Mucosa of gallbladder (tissue), 1 donor: ENCODE measurements at regions not wholly inside any gene's neighbourhood (a gene's known extent, or its start where the extent isn't known, plus 50 kb on each side); places are given as distances from the start of the nearest gene placed in this dataset.
A peak's percentile ranks its signal among the peaks of the same experiment; 100 is the strongest.

Experiments
- DNase-seq: peaks from one replicate; pipeline ENCODE4 v3.0.0-alpha.2; 2020; ENCODE audit warnings: low spot score
- donor health status: DM: no; HTN: no; CAD: no.

DNA sequence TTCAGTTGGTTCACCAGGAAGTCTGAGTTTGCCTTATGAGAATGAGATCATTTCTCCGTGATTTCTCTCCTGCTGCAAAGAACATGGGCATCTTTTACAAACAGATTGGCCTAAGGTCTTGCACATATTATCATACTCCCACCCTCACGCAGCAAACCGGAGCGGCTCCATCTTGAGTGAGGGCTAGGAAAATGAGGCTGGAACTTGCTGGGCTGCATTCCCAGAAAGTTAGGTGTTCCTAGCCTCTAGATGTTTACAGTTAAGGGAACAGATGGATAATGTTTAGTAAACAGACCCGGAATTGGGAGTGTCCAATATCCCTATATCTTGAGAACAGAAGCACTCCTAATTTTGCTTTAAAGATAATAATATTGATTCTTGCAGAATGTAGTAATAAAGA is 247.9 kb upstream of the VCX3A start:
- no peak for DNase-seq

DNA sequence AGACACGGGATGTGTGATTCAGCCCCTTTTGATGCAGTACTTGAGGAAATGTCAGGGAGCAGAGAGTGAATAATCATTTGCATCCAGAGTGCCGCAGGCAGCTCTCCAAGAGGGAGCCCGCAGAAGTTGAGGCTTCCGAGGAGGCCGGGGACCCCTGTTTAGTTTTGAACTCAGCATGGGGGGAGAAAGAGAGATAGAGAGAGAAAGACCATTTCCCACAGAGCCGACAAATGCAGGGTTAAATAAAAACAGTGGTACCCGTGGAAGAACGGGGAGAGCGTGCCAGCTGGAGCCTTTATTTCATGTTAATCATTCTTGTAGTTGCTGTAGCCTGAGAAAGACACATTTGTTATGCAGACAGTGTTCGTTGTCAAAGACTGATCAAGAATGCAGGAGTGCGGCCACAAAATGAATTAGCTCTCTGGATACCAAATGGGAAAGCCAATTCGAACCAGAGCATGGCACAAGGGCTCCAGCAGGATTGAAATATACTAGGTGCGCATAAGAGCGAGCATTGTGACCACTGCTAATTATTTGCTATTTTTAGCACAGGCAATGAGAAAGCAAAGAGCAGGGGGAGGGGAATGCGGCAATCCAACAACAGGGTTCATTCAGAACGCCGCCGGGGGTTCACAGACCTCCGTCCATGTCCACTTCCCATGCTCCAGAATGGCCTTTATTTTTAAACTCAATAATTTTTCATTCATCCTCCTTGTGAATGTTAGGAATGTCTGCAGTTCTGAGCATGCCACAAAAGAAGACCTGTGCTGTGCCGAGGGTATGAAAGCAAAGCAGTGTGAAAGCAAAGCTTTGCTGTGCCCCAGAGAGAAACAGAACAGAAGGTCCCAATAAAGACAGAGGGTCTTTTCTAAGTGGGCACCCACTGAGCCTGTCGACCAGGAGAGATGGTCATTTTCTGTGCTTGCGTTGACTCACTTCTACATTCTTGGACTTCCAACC is 243.9 kb upstream of the VCX3A start:
- no peak for DNase-seq

DNA sequence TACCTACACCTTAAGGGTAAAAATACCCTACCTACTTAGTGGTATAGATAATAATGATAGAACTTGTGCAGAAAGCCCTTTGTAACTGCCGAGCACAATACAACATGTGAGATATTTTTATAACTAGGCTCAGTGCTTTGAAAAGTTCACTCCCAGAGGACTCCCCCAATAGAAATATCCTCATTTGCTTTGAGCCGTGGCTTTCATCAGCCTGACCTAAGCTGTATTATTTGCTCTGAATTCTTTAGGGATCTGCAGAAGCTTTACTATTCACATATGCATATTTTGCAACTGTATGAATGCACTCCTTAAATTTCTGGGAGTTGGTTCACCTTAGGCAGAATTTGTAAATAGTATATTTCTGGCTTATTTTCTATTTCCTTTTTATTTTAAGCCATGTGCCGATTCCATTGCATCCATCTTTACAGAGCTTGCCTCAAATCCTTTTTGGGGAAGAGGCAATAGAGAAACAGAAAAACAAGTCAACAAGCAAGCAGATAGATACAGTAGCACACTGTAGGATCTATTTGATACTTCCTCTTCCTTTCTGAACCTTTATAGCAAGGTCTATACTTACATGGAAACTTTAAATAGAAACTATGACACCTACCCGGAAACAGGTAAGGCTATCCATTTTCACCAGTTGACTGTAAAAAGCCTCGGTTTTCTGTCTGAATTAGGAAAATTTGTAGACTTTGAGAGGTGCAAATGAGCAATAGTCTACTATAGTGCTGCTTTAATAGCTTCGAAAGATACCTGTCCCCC is 242.5 kb upstream of the VCX3A start:
- no peak for DNase-seq

DNA sequence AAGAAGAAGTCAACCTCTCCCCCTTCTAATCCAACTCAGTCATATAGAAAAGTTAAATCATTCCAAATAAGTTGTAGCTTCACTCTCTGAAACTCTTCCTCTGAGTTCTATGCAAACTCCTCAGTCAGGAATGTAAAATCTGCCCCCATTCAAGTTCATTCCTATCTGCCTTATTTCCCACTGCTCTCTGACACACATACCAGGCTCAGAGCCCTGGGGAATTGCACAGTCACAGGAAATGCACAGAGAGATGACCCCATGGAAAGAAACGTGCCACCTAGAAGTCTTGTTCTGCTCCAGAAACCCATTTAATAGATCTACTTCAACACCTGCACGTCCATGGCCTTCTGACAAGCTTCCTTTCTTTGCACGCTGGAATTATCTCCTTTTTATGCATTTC is 236.0 kb upstream of the VCX3A start:
- no peak for DNase-seq

DNA sequence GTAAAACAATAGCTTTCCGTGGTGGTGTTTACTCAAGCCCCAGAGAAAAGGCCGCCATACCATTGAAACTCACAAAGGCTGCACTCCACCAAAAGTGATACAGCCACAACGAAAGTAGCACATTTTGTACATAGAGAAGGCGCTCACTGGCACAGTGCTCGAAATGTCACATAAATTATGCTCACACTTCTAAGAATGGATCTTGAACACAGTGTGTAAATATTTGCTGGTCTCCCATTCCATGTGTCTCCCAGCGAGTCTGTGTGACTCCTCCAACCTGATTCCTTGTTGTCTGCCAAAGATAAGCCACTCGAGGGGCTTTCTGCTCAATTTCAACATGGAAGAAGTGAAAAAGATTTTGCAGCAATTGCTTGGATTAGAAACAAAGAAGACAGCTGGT is 234.0 kb upstream of the VCX3A start:
- no peak for DNase-seq

DNA sequence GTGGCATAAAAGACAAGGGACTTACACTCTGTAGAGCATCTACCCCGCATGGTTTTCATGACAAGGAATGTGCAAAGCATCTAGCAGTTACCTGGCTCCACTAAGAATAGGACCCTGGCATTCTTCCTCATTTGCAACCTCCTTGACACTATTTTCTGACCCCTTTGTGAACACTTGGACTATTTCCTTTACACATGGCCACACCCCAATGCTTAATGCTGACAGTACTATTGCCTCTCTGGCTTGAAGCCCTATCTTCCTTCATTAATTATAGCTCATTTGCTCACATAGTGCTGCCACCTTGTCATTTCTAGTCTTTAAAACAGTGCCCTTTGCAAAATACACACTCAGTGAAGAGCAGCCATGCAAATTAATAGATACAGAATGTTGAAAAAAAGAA is 226.3 kb upstream of the VCX3A start:
- no peak for DNase-seq

DNA sequence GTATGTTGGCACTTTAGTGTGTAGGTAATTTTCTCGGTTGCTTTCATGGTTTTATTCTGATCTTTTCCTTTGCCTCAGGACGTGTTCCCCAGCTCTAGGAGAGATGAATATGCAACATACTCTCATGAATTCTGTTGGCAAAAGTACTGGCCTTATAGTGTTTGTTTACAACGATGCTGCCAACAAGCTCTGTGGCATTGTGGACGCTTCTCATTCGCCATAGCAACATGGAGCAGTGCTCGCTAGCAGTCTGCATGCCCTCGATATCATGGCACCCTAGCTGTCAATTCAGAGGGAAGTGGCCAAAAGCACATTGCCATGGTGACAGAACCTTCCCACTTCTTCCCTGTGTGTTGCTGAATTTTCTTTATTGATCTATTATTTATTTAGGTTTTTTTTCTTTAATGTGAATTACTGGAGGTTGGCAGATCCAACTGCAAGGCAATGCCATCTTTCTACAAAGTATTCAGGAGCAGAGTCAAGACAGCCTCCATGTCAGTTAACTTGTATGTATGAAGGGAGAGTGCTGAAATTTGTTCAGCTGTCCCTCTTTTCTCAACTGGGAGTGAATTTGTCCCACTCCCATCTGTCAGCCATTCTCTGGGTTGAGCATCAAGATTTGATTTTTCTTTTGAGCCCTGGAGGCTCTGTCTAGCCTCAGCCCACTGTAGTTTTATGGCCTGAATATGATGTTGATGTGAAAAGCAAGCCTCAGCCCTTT is 224.9 kb upstream of the VCX3A start:
- DNase-seq, result no peak

DNA sequence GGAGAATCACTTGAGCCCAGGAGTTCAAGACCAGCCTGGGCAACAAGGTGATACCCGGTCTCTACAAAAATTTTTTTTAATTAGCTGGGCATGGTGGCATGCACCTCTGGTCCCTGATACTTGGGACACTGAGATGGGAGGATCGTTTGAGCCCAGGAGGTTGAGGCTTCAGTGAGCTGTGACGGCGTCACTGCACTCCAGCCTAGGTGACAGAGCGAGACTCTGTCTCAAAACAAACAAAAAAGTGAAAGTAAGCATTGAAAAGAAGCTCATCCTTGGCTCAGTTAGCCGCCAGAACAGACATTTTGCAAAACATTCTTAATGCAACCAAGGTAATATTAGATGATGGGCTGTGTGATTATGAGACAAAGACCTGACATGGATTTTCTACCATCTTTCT is 223.3 kb upstream of the VCX3A start:
- DNase-seq, result no peak

DNA sequence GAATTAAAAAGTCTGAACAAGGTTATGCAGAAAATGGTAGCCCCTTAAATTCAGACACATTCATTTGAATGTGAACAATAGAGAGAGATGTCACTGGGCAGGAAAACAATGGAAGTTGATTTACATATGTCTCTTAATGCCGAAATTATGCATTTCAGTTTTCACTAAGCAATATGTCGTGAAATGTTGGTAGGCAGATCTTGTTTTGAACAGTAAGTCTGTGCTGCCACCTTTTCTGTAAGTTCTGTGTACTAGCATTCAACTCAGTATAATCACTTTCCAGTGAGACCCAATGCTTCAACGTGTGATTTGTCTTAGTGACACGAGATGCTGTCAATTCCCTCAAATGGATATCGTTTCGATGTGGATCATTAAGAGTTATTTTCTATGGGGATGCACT is 222.7 kb upstream of the VCX3A start:
- DNase-seq, result no peak

DNA sequence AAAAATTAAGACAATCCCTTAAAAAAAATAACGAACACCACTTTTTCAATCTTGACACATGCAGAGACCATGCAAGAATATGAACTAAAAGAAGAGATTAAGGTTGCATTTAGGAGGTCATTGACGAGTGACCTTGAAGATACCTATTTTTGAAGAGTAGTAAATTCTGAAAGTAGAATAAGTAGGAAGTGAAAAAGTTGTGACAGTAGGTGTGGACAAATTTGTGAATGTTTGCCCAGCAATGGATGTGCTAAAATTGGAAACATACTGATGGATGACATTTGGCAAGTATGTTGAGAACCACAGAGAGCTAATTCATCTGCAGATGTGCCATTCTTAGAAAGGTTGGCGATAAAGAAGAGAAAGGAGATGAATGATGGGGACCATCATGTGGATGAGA is 213.7 kb upstream of the VCX3A start:
- no peak for DNase-seq

DNA sequence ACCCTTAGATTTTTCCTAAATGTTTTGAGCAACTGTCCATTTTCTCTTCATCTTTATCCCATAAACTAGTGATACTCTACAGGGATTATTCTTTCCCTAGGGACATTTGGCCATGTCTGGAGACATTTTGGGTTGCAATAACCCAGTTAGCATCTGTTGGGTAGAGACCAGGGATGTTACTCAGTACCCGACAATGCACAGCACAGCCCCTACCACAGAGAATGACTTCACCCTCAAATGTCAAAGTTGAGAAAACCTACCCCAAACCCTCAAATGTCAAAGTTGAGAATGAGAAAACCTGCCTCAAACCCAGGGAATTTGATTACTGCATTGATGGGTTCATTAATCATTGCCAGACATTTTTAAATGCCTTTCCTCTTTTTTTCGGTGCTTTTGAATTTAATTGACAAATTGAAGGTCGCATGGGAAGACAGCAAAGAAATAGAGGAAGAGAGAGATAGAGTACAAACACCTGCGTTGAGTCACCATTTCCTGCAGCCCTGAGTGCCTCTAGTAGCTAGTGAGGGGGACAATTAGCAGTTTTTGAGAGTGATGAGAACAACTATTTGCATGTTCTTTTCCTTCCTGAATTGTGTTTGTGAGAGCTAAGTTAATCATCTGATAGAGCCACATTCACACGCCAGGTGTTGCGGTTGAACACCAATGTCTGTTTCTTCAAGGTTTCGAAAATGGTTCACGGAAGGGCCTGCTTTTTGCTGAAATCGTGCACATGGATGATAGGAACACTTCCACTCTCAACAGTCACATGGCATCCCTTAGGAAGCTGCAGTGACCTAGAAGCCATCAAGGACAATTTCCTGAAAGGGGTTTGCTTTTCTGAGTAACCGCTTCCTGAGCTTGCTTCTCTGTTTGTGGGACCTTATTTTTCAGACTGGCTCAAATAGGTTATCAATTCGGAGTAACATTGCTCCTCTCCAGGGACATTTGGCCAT is 203.9 kb upstream of the VCX3A start:
- DNase-seq, result no peak

DNA sequence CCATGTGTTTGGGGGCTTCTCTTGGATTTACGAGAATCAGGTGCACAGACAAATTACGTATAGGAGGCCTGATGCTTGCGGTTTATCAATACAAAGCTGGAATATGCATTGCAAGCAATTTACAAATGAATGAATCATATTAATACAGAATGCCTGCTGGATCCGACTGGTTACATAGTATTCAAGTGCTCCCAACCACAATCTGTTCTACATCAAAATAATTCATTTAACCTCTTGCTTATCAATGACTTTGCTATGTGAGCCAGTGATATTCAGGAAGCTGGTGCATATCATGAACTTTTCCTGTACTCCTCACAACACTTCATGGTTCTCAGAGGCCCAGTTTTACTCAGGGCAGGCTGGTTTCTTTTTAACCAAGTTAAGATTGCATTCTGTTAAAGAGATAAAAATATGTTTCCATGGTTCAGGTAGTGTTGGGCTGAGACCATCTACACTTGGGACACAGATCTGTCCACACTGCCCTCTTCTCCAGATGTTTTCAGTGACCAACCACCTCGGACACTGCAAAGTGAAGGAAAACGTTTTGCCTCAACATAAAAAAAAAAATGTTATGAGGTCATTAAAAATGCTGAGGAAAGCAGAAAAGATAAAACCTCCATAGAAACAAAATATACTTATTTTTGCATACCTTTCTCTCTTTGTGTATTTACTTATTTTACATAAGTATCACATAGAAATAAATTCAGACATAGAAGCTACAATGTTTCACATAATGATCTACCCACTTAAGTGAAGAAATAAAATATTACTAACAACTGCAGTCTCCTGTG is 200.1 kb upstream of the VCX3A start:
- DNase-seq, result no peak

DNA sequence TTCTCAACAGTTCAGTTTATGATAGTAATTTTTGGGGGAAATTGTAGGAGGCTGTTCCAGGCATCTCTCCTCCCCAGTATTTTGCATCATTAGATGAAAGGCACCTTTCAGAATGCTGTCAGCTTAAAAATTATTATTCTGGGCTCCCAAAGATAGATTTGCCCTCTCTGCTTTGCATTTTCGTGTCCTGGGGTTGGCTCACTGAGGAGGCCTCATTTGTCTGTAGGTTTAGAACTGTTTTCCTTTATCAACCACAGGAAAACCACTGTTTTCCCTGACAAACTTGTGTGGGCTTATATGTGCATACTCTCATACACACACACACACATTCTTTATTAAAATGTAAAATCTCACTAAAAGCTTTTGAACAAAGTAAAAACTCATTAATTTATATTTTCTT is 197.2 kb upstream of the VCX3A start:
- DNase-seq, result no peak

DNA sequence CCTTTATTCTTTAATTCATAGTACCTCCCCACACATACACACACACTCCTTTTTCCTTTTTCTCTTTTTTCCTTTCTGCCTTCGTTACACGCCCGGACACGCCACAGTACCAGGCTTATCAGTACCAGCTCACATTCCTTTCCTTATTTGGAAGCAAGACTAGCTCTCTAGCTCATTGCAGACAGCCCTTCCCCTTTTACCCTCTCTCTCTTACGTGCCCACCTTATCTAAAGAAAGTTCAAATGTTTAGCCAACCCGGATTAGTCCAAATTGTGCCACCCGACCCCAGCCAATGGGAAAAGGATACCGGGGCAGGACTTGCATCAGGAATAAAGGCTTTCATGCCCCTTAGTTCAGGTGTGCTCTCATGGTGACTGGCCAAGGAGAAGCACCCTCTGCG is 194.7 kb upstream of the VCX3A start:
- DNase-seq, result peak; percentile 33

DNA sequence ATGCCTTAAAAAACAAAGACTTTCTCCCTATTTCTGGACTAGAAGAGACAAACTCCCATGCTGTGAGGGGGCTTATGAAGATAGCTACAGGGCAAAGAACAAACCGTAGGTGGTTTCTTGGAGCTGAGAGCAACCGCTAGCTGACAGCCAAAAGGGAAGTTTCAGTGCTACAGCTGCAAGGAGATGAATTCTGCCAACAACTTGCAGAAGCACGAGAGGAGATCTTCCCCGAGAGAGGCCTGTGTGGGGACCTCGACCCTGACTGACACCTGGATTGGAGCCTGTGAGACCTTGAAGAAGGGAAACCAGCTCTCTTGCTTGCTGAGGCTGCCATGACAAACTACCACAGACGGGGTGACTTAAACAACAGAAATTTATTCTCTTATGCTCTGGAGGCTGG is 183.8 kb upstream of the VCX3A start:
- no peak for DNase-seq

DNA sequence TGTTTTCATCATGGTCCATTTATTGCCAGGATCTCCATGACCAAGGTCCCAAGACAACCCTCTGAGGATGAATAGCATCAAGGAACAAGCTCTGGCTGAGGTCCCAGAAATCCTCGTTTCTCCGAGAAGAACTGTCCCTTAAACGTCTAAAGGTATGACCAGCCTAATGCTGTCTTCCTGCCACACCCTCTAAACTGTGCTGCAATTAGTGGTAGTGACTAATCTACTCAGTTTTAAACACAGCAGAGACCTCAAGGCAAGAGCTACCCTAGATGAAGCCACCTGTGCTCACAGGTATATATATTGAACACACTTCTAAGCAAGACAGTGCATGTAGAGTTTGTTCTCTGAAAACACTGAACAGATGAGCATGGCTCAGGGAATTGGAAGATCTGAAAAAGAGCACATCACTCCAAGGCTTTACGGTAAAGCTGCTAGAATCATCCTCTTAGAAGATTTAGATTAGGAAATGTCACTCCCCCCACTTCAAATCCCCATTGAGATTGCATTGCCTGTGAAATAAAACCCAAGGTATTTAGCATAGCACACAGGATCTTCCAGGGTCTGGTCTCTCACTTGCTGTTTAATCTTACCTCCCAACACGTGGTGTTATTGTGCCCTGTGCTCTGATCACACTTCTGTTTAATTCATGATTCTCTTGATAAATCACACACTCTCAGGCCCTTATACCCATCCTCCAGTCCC is 173.9 kb upstream of the VCX3A start:
- DNase-seq, result no peak

DNA sequence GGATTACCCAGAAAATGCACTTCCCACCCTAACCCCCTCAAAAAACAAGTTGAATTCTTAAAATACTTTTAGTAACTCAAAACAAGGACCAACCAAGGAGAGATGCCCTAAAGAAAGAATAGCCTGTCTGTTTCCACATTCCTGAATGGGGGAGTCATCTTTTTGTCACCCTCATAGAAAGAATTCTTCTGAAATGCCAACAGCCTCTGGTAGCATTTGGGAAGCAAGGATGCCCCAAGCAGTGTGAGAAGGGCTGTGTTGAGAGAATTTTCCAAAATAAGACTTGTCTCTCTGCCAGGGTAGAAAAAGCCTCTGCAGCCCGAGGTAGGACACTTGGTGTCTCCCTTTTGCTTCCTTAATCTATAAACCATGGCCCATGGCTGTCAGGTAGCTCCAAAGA is 173.1 kb upstream of the VCX3A start:
- no peak for DNase-seq

DNA sequence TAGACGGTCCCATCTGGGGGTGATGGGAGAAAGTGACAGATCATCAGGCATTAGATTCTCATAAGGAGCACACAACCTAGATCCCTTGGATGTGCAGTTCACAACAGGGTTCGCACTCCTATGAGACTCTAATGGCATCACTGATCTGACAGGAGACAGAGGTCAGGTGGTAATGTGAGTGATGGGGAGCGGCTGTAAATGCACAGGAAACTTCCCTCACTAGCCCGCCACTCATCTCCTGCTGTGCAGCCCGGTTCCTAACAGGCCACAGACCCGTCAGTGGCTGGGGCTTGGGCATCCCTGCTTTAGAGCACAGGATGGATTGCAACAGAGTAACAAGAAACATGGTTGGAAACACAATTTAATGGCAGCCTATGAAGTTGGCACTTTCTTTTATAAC is 172.6 kb upstream of the VCX3A start:
- no peak for DNase-seq

DNA sequence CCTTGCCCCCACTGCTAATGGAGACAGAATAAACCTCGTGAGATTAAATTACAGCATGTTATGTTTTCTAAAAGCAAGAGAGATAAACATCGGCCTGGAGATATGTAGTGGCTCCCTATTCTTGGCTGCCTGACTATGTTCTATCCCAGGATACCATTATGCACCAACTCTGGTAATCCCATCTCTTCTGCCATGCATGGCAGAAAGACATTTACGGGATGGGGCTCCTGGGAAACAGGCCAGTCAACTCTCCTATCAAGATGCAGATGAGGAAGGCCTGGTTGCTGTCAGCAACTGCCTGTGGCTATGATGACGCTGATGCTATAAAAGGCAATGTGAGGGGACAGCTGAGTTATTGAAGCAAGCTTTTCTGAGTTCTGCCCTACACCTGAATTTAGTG is 166.2 kb upstream of the VCX3A start:
- no peak for DNase-seq

DNA sequence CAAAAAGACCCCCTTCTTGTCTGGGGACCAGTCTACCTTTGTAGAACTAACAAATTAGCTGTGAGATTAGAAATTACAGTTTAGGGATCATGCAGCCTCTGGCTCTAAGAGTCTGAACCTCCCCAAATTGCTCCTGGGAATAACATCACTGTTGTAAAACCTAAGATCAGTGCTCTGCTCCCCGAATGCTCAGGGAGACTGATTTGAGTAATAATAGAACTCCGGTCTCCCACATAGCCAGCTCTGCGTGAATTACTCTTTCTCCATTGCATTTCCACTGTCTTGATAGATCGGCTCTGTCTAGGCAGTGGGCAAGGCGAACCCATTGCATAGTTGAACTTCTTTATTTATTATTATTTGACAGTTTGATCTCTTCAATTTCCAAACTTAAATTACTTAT is 160.8 kb upstream of the VCX3A start:
- DNase-seq, result no peak
